ENCODE measurements at regions not wholly inside any gene's neighbourhood (a gene's known extent, or its start where the extent isn't known, plus 50 kb on each side); places are given as distances from the start of the nearest gene placed in this dataset.
"Not testable (repeated sequence)": the region's sequence is repeated elsewhere in the genome, so short reads cannot be mapped to it uniquely, and the experiment has no call there.

GRCh38 chr15:60160909-60161308 is 156.8 kb downstream of the FOXB1 start:
- ATAC-seq (no peak), DNase-seq (no peak)
- Mint-ChIP-seq H3K36me3 (no peaks in the 10 kb centered on the region), H3K4me3 (no peak overlapping the region), H3K9me3 (no peaks in the 10 kb centered on the region), H3K4me1 (no peaks in the 10 kb centered on the region), H3K27ac (no peak overlapping the region), H3K27me3 (peaks cover 3 to 31% (median 9%) of the 10 kb centered on the region in 5 donors)
- POLR2A ChIA-PET: no interaction called here

GRCh38 chr15:60161704-60162103 is 157.6 kb downstream of the FOXB1 start:
- DNase-seq (no peak), ATAC-seq (no peak)
- no peaks in the 10 kb centered on the region for H3K9me3 Mint-ChIP-seq
- H3K27me3 Mint-ChIP-seq: peaks cover 3 to 31% (median 9%) of the 10 kb centered on the region in 5 donors
- POLR2A ChIA-PET: no interaction called here
- H3K36me3 Mint-ChIP-seq: no peaks in the 10 kb centered on the region
- no peak overlapping the region for H3K4me3 Mint-ChIP-seq
- no peaks in the 10 kb centered on the region for H3K4me1 Mint-ChIP-seq
- H3K27ac Mint-ChIP-seq: no peak overlapping the region

- Mint-ChIP-seq H3K9me3 (no peaks in the 10 kb centered on the region), H3K27ac (no peak overlapping the region), H3K27me3 (peaks cover 2 to 31% (median 9%) of the 10 kb centered on the region in 5 donors), H3K4me1 (no peaks in the 10 kb centered on the region), H3K36me3 (no peaks in the 10 kb centered on the region), H3K4me3 (no peak overlapping the region)
- POLR2A ChIA-PET: no interaction called here
- ATAC-seq (no peak), DNase-seq (no peak)
Measured at GRCh38 chr15:60162251-60162967, 158.3 kb downstream of the FOXB1 start.

GRCh38 chr15:60162968-60163355 is 158.9 kb downstream of the FOXB1 start:
- Mint-ChIP-seq H3K27ac (no peak overlapping the region), H3K9me3 (no peaks in the 10 kb centered on the region), H3K27me3 (peaks cover 2 to 31% (median 9%) of the 10 kb centered on the region in 5 donors), H3K36me3 (no peaks in the 10 kb centered on the region), H3K4me1 (no peaks in the 10 kb centered on the region), H3K4me3 (no peak overlapping the region)
- DNase-seq: no peak
- ATAC-seq: no peak
- POLR2A ChIA-PET: no interaction called here

- DNase-seq: no peak
- no peaks in the 10 kb centered on the region for H3K4me1 Mint-ChIP-seq
- no peak for ATAC-seq
- H3K9me3 Mint-ChIP-seq: no peaks in the 10 kb centered on the region
- no peak overlapping the region for H3K4me3 Mint-ChIP-seq
- no peak overlapping the region for H3K27ac Mint-ChIP-seq
- H3K27me3 Mint-ChIP-seq: peaks cover 0 to 31% (median 8%) of the 10 kb centered on the region in 5 donors
- POLR2A ChIA-PET: no interaction called here
- no peaks in the 10 kb centered on the region for H3K36me3 Mint-ChIP-seq
Measured at GRCh38 chr15:60165111-60165510, 161.0 kb downstream of the FOXB1 start.

GRCh38 chr15:60172143-60172542 is 168.0 kb downstream of the FOXB1 start:
- no peaks in the 10 kb centered on the region for H3K4me1 Mint-ChIP-seq
- DNase-seq (no peak), ATAC-seq (no peak)
- H3K9me3 Mint-ChIP-seq: no peaks in the 10 kb centered on the region
- POLR2A ChIA-PET: no interaction called here
- H3K36me3 Mint-ChIP-seq: no peaks in the 10 kb centered on the region
- H3K27ac Mint-ChIP-seq: no peak overlapping the region
- peaks cover 0 to 8% (median 3%) of the 10 kb centered on the region in 5 donors for H3K27me3 Mint-ChIP-seq
- no peak overlapping the region for H3K4me3 Mint-ChIP-seq

- ATAC-seq: peak; percentile 46 to 61
- Mint-ChIP-seq H3K9me3 (no peaks in the 10 kb centered on the region), H3K4me3 (no peak overlapping the region), H3K36me3 (no peaks in the 10 kb centered on the region), H3K4me1 (no peaks in the 10 kb centered on the region), H3K27me3 (peaks cover 6 to 16% (median 13%) of the 10 kb centered on the region in 5 donors), H3K27ac (no peak overlapping the region)
- DNase-seq: peak in 9 of 10 donors; percentile 2 to 63 (median 26)
- POLR2A ChIA-PET: no interaction called here
Measured at GRCh38 chr15:60179786-60180391, 175.8 kb downstream of the FOXB1 start.

GRCh38 chr15:60181957-60182356 is 177.8 kb downstream of the FOXB1 start:
- peaks cover 6 to 17% (median 13%) of the 10 kb centered on the region in 5 donors for H3K27me3 Mint-ChIP-seq
- POLR2A ChIA-PET, ATAC-seq: not testable (repeated sequence)

GRCh38 chr15:60183366-60183765 is 179.3 kb downstream of the FOXB1 start:
- H3K4me1 Mint-ChIP-seq: no peaks in the 10 kb centered on the region
- ATAC-seq (no peak), DNase-seq (no peak)
- POLR2A ChIA-PET: no interaction called here
- H3K4me3 Mint-ChIP-seq: no peak overlapping the region
- peaks cover 10 to 25% (median 12%) of the 10 kb centered on the region in 5 donors for H3K27me3 Mint-ChIP-seq
- H3K36me3 Mint-ChIP-seq: no peaks in the 10 kb centered on the region
- H3K27ac Mint-ChIP-seq: no peak overlapping the region
- H3K9me3 Mint-ChIP-seq: no peaks in the 10 kb centered on the region

More at GRCh38 chr15:60181957-60182356, 177.8 kb downstream of the FOXB1 start:
- not testable (repeated sequence) for H3K36me3 Mint-ChIP-seq, H3K9me3 Mint-ChIP-seq, H3K4me3 Mint-ChIP-seq, DNase-seq, H3K4me1 Mint-ChIP-seq, H3K27ac Mint-ChIP-seq

GRCh38 chr15:60184579-60184978 is 180.5 kb downstream of the FOXB1 start:
- Mint-ChIP-seq H3K36me3 (no peaks in the 10 kb centered on the region), H3K27ac (no peak overlapping the region), H3K27me3 (peaks cover 14 to 26% (median 16%) of the 10 kb centered on the region in 5 donors), H3K4me3 (no peak overlapping the region), H3K4me1 (no peaks in the 10 kb centered on the region), H3K9me3 (no peaks in the 10 kb centered on the region)
- no peak for DNase-seq
- ATAC-seq: no peak
- POLR2A ChIA-PET: no interaction called here

GRCh38 chr15:60191016-60191415 is 186.9 kb downstream of the FOXB1 start:
- DNase-seq (no peak), ATAC-seq (no peak)
- no peak overlapping the region for H3K4me3 Mint-ChIP-seq
- peaks cover 18 to 33% (median 23%) of the 10 kb centered on the region in 5 donors for H3K27me3 Mint-ChIP-seq
- H3K4me1 Mint-ChIP-seq: no peaks in the 10 kb centered on the region
- H3K36me3 Mint-ChIP-seq: no peaks in the 10 kb centered on the region
- no peak overlapping the region for H3K27ac Mint-ChIP-seq
- POLR2A ChIA-PET: interaction anchor here (0.6 kb wide), 1 partner anchor 9 kb away, joined by 3 read pairs; no protein-coding TSS in a partner anchor
- no peaks in the 10 kb centered on the region for H3K9me3 Mint-ChIP-seq

GRCh38 chr15:60191821-60192220 is 187.7 kb downstream of the FOXB1 start:
- Mint-ChIP-seq H3K36me3 (no peaks in the 10 kb centered on the region), H3K4me1 (no peaks in the 10 kb centered on the region), H3K27me3 (peaks cover 21 to 41% (median 29%) of the 10 kb centered on the region in 5 donors), H3K4me3 (no peak overlapping the region), H3K27ac (no peak overlapping the region), H3K9me3 (no peaks in the 10 kb centered on the region)
- DNase-seq (no peak), ATAC-seq (no peak)
- POLR2A ChIA-PET: no interaction called here

GRCh38 chr15:60195611-60196010 is 191.5 kb downstream of the FOXB1 start:
- peaks cover 12 to 65% (median 33%) of the 10 kb centered on the region in 5 donors for H3K27me3 Mint-ChIP-seq
- POLR2A ChIA-PET: no interaction called here
- no peak overlapping the region for H3K27ac Mint-ChIP-seq
- no peak for ATAC-seq
- H3K4me1 Mint-ChIP-seq: no peaks in the 10 kb centered on the region
- no peaks in the 10 kb centered on the region for H3K36me3 Mint-ChIP-seq
- H3K9me3 Mint-ChIP-seq: no peaks in the 10 kb centered on the region
- no peak for DNase-seq
- no peak overlapping the region for H3K4me3 Mint-ChIP-seq

All from naive thymus-derived CD8-positive, alpha-beta T cell (primary cell).